GM19395 (cell line): ENCODE measurements at regions not wholly inside any gene's neighbourhood (a gene's known extent, or its start where the extent isn't known, plus 50 kb on each side); places are given as distances from the start of the nearest gene placed in this dataset.
A peak's percentile ranks its signal among the peaks of the same experiment; 100 is the strongest.

Experiments used
- ATAC-seq: cut with Tn5 transposase; IDR thresholded peaks from one replicate; pipeline ENCODE4 v1.9.1; 2021; ENCODE audit warnings: mild to moderate bottlenecking, moderate library complexity; ENCODE audit not compliant: unreplicated experiment

DNA sequence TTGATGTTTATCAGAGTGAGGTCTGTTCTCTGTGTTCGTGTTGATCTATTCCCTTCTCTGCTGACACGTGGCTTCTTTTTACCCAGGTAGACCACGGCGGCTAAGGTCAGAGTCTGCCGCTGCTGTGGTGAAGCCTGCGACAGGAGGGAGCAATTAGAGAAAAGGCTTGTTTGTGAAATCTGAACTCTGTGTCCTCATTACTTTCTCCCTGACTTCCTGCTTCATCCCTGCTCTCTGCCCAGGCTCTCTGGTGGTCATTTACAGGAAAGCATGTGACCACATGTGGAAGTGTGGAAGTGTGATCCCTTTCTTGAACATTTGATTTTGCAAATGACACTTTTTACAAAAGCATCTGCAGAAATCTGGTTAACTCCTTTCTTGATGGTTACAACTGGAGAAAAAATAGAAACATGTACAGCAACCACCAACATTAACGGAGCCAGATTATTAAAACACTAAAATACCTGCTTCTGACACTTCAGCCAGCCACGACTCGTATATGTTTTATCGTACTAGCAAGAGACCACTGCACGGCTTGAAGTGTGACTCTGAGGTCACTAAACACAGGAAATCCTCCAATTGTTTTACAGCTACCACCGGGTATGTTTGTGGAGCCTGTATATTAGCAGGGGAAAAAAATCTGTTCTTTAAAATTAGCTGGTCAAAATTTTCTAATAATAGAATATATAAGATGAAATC lies 388.6 kb upstream of the TMPO start:
- ATAC-seq: no peak

GRCh38 chr12:98127336-98127679 lies 388.1 kb upstream of the TMPO start:
- ATAC-seq: no peak

DNA sequence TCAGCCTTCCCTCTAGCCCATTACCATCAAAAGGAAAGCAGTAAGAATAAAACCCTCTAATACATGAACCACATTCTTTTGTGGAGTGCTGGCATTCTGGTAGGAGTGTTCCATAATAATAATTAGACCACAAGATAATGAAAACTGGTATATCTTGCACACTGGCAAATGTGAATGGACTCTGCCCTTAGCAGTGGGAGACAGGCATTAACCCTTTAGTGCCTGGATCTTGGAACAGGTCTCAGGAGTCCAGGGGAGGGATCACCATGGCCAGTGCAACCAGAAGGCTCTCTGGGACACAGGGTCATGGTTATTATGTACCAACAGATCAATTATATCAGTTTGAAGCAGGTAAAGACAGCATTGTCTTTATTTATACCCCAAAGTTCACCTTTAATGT lies 387.5 kb upstream of the TMPO start:
- ATAC-seq: no peak

DNA sequence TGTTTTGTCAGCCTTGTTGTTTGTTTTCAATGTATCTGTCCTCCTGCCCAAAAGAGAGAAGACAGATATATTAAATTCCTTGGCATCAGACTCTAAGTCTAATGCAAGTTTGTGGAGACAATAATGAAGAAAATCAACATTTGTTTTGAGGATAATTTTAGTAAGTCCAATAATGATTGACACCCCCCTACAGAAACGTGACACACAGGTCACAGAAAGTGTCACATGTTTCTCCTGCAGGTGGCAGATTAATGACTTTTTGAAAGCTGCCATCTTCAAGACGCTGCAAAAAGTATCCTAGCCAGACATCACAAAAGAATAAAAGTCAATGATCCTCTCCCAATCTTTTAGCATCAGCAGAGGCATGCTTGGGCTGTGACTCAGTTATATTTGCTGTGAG lies 378.8 kb upstream of the TMPO start:
- ATAC-seq: no peak

GRCh38 chr12:98137278-98137677 lies 378.1 kb upstream of the TMPO start:
- no peak for ATAC-seq

DNA sequence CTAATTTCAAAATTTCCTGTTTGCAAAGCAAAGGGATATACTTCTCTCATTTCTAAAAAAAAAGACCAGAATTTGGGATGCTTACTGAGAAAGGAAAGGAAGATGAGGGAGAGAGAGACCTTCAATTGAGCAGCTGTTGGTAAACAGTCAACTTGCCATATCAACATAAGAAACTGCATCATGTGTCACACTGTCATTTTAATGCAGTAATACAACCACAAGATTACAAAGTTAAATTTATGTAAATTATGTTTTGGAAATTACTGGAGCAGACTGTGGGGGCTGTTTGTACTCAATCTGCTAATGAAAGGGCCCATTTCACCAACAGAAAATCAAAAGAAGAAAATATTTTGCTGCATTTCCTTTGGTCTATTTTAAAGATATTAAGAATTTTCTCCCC lies 370.4 kb upstream of the TMPO start:
- ATAC-seq: no peak

DNA sequence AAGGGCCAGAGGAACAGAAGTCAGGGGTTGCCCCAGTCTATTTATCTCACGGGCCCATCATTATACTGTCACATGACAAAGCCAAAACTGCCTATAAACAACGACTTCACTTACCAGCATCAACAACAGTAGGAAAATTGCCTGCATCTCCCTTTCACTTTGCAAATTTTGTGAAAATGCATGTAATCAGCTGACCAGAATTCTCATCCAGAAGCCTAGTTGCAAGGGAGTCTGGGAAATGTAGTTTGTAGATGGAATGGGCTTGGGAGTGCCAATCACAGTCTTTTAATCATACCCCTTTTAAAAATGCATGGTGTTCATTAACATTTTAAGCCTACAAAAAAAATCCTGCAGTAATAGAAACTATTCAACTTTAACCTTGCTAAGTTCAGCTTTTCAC lies 369.3 kb upstream of the TMPO start:
- no peak for ATAC-seq

GRCh38 chr12:98146487-98146886 lies 368.9 kb upstream of the TMPO start:
- no peak for ATAC-seq

- ATAC-seq: peak; percentile 85
Observed at GRCh38 chr12:98149270-98149669, 366.1 kb upstream of the TMPO start.

DNA sequence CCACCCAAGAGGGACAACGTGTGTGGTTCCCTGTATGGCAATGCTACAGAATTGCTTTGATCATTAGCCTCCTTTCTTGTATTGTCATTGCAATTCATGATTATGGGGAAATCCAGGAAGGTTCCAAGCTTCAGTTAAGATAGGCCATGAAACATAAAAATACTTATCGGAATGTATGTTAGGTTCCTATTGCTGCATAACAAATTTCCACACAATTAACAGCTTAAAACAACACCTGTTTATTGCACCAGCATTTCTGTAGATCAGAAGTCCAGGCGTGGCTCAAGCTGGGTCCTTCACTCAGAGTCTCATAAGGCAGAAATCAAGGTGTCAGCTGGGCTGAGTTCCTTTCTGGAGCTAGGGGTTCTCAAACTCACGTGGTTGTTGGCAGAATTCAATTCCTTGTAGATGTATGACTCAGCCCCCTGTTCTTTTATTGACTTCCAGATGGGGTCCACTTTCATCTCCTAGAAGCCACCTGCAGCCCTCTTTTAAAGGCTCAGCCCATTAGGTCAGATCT lies 365.6 kb upstream of the TMPO start:
- peak; percentile 34 for ATAC-seq

- ATAC-seq: no peak
Observed at GRCh38 chr12:98151105-98151590, 364.2 kb upstream of the TMPO start.

DNA sequence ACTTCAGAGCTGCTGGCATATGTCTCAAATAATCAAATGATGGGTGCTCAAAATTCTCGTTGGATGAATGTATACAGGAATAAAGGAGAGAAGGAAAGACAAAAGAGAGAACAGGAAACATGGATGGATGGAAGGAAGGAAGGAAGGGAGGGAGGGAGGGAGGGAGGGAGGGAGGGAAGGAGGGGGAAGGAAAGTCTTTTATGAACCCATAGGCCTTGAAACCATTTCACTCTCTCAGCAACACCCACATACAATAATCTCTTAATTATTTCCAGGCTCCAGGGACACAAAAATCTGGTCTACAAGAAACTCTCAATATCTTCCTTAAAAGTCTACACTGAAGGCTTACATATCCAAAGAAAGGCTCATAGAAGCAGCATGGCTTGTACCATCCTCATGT lies 363.4 kb upstream of the TMPO start:
- ATAC-seq: no peak

DNA sequence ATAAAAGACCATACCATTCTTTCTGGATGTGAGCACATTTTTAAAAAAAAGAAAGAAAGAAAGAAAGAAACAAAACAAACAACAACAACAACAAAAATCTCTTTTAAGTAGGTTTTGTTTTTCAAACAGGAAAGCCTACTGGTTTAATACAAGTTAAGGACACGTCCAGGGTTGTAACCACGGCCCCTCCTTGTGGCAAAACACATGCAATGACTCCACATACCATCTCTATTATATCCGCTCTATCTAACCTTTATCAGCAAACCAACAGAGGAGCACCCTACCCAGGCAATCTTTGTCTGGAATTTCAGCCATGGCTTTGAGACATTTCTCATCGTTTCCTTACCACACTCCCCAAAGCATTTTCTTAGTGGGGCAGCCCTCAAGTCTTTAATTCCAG lies 360.5 kb upstream of the TMPO start:
- ATAC-seq: no peak

DNA sequence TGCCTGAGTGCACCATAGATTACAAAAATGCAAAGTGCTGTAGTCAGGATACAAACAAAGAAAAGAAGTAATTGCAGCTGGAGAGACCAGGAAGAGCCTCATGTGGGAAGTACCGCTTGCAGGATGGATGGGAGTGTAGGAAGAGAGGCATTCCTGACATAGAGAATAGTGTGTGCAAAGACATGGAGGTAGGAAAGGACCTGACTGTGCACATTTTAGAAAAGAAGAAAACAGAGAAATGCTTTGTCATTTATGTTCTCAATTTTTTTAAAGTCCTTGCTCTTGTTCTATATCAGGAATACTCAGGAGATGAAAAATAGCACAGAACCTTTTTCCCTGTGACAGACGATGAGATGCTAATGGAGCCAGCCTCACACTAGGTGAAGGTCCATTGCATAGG lies 358.7 kb upstream of the TMPO start:
- no peak for ATAC-seq

DNA sequence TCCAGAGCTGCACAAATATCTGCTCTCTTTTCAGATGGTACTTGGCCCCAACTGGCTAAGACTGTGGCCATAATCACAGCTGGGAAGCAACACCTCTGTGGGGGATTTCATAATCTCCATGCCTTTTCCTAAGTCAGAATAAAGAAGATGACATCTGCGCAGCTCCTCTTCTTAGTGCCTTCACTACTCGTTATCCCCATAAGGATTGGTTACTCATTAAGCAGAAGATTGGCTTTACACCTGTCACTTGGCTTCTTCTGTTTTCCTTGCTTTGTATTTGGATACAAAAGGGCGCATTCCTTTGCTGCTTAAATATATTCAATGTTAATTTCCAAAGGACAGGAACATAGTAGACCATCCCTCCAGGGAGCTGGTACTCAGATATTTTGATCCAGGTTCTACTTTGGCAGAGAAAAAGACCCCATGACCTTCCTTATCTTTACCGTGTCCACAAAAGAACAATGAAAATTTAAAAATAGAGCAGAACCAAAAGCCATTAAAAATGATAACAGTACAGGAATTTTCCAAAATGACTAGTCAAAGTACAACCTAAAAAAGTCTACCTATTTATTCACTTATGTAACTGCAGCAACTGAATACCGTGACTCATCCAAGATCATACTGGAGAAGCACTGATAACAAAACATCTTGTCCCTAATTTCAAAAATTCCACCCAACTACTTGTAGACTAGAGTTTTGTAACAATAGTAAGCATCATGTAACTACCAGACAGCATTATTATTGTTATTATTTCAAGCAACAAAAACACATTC lies 352.3 kb upstream of the TMPO start:
- no peak for ATAC-seq

GRCh38 chr12:98172304-98172703 lies 343.1 kb upstream of the TMPO start:
- no peak for ATAC-seq

DNA sequence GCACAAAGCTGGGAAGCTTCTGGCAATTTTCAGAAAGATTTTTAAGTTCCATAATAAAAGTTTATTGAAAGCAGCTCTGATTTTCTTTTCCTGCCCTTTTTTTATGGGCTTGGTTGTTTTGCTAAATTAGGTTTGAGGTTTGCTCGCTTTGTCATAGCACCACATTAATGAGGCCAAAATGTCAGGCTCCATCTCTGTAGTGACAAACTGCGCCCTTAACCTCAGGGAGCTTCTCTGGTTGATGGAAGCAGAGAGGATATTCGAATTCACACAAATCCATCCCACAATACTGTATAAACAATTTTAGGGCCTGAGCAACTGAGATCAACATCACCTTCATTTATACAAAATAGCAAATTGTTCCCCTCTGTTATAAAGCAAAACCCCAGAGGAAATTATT lies 342.6 kb upstream of the TMPO start:
- ATAC-seq: no peak

- no peak for ATAC-seq
Observed at GRCh38 chr12:98173773-98174427, 341.5 kb upstream of the TMPO start.

DNA sequence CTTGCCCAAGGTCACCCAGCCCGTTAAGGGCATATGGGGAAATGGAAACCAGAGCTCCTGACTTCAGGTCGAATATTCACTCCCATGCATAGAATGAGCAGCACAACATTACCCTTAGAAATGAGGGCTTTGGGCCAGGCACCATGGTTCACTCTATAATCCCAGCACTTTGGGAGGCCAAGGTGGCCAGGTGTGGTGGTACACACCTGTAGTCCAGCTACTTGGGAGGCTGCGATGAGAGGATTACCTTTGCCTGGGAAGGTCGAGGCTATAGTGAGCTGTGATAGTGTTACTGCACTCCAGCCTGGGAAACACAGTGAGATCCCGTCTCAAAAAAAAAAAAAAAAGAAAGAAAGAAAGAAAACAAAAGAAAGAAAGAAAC lies 341.0 kb upstream of the TMPO start:
- no peak for ATAC-seq

DNA sequence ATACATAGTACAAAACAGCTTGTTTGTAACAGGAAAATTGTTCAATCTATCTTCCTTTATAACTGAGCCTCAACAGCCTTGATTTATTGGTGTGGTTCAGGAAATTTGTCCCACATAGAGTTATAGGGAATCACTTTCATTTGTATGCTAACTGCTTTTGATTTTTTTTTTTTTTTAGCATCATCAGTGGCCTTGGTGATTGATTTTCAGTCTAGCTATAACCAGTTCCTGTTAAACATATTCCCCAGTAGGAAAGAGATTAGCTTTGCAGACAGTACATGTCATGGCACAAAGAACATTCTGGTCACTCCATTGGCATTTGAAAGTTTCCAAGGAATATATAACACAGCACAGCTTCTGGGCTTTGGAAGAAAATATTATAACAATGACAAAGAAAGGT lies 337.3 kb upstream of the TMPO start:
- no peak for ATAC-seq

DNA sequence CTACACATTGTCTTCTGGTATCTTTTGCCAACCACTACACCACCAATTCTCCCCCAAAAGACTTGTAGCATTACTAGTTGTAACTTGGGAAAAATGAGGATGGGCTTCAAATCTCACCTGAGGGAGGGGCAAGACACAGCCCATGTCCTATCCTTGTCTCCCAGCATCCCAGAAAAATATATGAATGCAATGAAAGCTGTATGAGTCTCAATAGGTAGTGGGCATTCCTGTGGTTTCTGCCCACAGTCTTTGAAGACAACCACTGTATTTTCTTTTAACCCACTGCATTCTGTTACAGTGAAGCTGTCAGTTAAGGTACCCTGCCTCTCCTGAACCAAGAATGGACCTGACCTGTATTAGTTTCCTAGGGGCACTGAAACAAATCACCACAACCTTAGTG lies 336.2 kb upstream of the TMPO start:
- ATAC-seq: no peak

- ATAC-seq: no peak
Observed at GRCh38 chr12:98180603-98181002, 334.8 kb upstream of the TMPO start.
